ENCODE measurements at regions not wholly inside any gene's neighbourhood (a gene's known extent, or its start where the extent isn't known, plus 50 kb on each side); places are given as distances from the start of the nearest gene placed in this dataset.

DNA sequence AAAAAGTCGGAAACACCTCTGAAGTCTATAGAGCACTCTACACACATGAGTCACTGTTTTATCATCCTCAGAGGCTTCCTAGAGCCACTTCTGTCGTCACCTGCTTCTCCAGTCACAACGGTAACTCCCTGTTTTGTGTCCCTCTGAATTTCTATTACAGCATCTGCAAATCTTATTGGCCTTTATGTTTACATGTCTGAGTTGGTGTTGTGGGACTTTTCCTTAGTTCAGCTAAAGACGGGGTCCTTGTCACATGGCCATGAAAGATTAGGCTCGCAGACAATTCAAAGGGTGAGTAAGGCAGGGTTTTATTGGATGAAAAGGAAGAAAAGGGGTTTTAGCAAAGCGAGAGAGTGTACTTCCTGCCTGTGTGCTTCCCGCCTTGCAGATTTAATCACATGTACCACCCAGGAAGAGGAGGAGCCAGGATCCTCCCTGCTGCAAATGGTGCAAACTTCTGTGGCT is 185.6 kb downstream of the LPIN1 start:
- TF ChIP-seq, protein P1, sequence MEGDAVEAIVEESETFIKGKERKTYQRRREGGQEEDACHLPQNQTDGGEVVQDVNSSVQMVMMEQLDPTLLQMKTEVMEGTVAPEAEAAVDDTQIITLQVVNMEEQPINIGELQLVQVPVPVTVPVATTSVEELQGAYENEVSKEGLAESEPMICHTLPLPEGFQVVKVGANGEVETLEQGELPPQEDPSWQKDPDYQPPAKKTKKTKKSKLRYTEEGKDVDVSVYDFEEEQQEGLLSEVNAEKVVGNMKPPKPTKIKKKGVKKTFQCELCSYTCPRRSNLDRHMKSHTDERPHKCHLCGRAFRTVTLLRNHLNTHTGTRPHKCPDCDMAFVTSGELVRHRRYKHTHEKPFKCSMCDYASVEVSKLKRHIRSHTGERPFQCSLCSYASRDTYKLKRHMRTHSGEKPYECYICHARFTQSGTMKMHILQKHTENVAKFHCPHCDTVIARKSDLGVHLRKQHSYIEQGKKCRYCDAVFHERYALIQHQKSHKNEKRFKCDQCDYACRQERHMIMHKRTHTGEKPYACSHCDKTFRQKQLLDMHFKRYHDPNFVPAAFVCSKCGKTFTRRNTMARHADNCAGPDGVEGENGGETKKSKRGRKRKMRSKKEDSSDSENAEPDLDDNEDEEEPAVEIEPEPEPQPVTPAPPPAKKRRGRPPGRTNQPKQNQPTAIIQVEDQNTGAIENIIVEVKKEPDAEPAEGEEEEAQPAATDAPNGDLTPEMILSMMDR (IDR thresholded peaks at IDR 0.05) = no peak
- no peak for TF ChIP-seq EZH2 (IDR thresholded peaks at IDR 0.05; ENCODE audit: borderline replicate concordance, insufficient read depth, low read depth, low read length, poor library complexity, severe bottlenecking)

All from B cell (primary cell).